ENCODE measurements at regions not wholly inside any gene's neighbourhood (a gene's known extent, or its start where the extent isn't known, plus 50 kb on each side); places are given as distances from the start of the nearest gene placed in this dataset.
"Not testable (repeated sequence)": the region's sequence is repeated elsewhere in the genome, so short reads cannot be mapped to it uniquely, and the experiment has no call there.

DNA sequence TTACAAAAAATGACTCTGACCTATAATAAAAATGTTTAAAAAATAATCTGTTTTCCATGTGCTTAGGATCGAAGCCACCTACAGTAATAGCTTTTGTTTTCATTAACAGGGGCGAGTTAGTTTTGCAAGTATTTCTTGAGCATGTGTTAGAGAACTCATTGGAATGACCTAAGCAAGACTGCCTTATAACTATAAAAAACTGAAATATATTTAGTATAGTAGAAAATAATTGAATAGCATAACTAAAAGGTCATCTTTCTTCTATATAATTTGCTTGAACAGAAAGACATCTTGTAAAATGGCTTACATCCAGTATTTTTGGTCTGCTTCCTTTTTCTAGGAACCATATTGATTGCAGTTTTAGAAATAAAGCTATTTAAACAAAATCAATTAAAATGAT, 241.5 kb upstream of the NRIP1 start:
- TF ChIP-seq, protein P1, sequence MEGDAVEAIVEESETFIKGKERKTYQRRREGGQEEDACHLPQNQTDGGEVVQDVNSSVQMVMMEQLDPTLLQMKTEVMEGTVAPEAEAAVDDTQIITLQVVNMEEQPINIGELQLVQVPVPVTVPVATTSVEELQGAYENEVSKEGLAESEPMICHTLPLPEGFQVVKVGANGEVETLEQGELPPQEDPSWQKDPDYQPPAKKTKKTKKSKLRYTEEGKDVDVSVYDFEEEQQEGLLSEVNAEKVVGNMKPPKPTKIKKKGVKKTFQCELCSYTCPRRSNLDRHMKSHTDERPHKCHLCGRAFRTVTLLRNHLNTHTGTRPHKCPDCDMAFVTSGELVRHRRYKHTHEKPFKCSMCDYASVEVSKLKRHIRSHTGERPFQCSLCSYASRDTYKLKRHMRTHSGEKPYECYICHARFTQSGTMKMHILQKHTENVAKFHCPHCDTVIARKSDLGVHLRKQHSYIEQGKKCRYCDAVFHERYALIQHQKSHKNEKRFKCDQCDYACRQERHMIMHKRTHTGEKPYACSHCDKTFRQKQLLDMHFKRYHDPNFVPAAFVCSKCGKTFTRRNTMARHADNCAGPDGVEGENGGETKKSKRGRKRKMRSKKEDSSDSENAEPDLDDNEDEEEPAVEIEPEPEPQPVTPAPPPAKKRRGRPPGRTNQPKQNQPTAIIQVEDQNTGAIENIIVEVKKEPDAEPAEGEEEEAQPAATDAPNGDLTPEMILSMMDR (conservative IDR thresholded peaks at IDR 0.05): no peak
- TF ChIP-seq ZFX (IDR thresholded peaks at IDR 0.05): no peak
- H3K27ac ChIP-seq: no peak overlapping the region

DNA sequence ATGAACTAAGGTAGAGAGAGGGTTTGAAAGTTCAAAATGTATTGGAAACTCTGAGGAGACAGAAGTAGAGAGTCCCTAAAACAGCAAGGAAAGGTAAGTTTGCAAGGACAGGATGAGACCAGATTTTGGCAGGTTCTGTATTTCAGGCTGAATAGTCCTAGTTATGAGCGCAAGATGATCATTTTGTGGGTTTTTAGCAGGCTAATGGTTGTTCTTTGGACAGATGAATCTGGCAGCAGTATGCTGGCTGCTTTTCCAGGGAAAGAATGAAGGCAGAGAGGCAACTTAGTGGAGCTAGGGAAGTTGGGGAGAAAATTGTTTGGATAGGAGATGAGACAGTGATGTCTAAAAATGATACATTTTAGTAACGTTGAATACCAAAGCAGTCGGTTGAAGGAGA, 243.5 kb upstream of the NRIP1 start:
- TF ChIP-seq, protein P1 (conservative IDR thresholded peaks at IDR 0.05): no peak
- no peak for TF ChIP-seq ZFX (IDR thresholded peaks at IDR 0.05)
- H3K27ac ChIP-seq: no peak overlapping the region

DNA sequence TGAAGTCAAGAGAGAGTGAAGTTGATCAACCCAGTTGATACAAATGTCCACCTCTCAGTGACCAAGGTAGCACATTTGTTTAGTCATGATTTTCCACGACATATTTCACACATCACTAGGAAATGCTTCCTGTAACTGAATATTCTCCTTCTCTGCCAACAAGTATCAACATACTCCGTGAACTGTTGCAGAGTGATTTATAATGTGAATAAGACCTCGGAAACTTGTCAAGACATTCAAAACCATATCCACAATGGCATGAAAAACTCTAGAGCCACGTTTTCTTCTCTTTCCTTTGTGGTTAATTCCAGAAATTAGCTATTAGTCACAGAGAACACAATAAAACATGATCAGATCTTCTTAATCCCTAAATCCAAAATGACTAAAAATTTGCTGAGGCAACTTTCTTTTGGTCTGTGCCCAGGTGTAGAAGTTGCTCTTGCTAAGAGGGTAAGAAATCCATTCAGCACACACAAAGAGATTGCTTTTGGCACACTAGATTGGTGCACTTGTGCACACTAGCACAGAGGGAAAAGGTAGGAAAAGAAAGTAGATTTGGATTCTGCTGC, 244.3 kb upstream of the NRIP1 start:
- TF ChIP-seq, protein P1 (conservative IDR thresholded peaks at IDR 0.05): no peak
- no peak for TF ChIP-seq ZFX (IDR thresholded peaks at IDR 0.05)
- no peak overlapping the region for H3K27ac ChIP-seq

DNA sequence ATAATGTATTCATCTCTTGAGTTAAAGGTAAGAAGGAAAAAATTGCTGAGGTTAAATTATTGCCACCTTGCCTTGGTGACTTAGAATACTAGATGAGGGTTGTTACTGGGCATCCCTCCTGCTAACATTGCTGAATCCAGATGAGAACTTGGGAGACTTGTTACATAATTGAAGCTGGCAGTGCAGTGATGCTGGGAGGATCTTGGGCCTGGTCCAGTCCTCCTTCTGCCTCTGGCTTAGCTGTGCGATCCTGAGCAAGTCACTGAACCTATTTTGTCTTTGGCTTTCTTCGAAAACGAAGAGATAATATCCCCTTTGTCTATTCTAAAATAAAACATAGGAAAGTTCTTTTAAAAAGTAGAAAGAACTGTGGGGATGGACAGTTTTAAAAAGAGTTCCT, 244.9 kb upstream of the NRIP1 start:
- H3K27ac ChIP-seq: no peak overlapping the region
- TF ChIP-seq, protein P1 (conservative IDR thresholded peaks at IDR 0.05): no peak
- no peak for TF ChIP-seq ZFX (IDR thresholded peaks at IDR 0.05)

DNA sequence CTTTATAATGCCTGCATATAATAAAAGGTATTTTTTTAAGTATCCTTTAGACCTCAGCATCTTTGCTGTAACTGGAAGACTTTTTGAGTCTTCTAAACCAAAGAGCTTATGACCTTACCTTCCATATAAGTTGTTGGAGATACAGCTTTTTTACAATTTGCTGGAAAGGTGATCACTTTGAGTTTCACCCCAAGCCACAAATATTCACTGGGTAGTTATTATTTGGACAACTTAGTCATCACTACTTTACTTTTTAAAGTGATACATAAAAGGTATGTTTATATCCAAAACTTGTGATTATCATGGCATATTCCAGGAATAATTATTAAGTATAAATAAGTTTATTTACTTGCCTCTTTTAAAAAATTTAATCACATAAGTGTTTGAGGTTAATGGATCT, 246.7 kb upstream of the NRIP1 start:
- TF ChIP-seq ZFX (IDR thresholded peaks at IDR 0.05): no peak
- TF ChIP-seq, protein P1 (conservative IDR thresholded peaks at IDR 0.05): no peak
- no peak overlapping the region for H3K27ac ChIP-seq

DNA sequence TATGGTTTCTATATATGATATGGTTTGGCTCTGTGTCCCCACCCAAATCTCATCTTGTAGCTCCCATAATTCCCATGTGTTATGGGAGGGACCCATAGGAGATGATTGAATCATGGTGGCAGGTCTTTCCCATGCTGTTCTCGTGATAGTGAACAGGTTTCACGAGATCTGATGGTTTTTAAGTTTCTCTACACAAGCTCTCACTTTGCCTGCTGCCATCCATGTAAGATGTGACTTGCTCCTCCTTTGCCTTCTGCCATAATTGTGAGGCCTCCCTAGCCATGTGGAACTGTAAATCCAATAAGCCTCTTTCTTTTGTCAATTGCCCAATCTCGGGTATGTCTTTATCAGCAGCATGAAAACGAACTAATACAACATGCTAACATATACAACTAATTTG, 252.2 kb upstream of the NRIP1 start:
- not testable (repeated sequence) for H3K27ac ChIP-seq

DNA sequence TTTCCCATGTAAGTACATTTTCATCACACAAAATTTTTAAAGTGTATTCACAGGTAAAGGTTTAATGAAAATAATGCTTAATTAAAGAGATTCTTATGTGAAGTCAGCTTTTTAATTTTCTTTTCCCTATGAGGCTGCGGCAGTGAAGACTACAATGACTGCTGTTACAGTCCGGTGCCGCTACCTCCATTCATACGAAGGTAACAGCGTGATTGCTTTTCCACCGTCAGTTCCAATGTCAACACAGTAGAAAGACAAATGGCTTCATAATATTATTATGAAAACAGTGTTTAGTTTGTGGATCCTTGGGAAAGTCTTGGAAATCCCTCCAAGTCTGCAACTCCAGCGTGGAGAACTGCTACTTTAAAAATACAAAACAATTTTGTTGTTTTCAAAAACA, 254.9 kb upstream of the NRIP1 start:
- TF ChIP-seq, protein P1 (conservative IDR thresholded peaks at IDR 0.05): no peak
- no peak for TF ChIP-seq ZFX (IDR thresholded peaks at IDR 0.05)
- H3K27ac ChIP-seq: no peak overlapping the region

DNA sequence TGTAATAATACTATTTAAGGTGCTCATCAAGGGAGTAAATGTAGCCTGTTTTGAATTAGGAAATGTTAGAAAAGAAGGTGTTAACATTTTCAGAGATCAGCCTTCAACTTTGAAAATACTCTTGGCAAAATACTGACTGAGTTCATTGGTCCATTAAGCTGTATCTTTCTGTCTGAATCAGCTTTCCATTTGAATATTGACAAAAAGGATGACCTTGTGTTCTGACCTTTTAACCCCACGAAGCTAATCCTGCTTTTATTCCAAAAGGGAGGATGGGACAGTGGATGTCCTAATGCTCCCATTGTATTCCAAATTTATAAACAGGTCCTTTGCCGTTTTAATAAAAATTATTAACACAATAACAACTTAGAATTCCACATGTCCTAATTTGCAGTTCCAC, 259.7 kb upstream of the NRIP1 start:
- H3K27ac ChIP-seq: no peak overlapping the region
- TF ChIP-seq, protein P1 (conservative IDR thresholded peaks at IDR 0.05): no peak
- no peak for TF ChIP-seq ZFX (IDR thresholded peaks at IDR 0.05)

Data from C4-2B (cell line).